ENCODE measurements at regions not wholly inside any gene's neighbourhood (a gene's known extent, or its start where the extent isn't known, plus 50 kb on each side); places are given as distances from the start of the nearest gene placed in this dataset.

- ATAC-seq (ENCODE audit: low FRiP score) (no peak), DNase-seq (ENCODE audit: low spot score) (no peak)
- TF ChIP-seq, protein P1, sequence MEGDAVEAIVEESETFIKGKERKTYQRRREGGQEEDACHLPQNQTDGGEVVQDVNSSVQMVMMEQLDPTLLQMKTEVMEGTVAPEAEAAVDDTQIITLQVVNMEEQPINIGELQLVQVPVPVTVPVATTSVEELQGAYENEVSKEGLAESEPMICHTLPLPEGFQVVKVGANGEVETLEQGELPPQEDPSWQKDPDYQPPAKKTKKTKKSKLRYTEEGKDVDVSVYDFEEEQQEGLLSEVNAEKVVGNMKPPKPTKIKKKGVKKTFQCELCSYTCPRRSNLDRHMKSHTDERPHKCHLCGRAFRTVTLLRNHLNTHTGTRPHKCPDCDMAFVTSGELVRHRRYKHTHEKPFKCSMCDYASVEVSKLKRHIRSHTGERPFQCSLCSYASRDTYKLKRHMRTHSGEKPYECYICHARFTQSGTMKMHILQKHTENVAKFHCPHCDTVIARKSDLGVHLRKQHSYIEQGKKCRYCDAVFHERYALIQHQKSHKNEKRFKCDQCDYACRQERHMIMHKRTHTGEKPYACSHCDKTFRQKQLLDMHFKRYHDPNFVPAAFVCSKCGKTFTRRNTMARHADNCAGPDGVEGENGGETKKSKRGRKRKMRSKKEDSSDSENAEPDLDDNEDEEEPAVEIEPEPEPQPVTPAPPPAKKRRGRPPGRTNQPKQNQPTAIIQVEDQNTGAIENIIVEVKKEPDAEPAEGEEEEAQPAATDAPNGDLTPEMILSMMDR (IDR thresholded peaks at IDR 0.05): no peak
Observed at GRCh38 chr5:101136454-101136853, 233.4 kb upstream of the ST8SIA4 start.

GRCh38 chr5:101123363-101123762 is 220.3 kb upstream of the ST8SIA4 start:
- TF ChIP-seq, protein P1 (IDR thresholded peaks at IDR 0.05): no peak
- DNase-seq (ENCODE audit: low spot score) (no peak), ATAC-seq (ENCODE audit: low FRiP score) (no peak)

- ATAC-seq (ENCODE audit: low FRiP score) (no peak), DNase-seq (ENCODE audit: low spot score) (no peak)
- TF ChIP-seq, protein P1 (IDR thresholded peaks at IDR 0.05): no peak
Observed at GRCh38 chr5:101112645-101113044, 209.6 kb upstream of the ST8SIA4 start.

GRCh38 chr5:101103874-101104273 is 200.8 kb upstream of the ST8SIA4 start:
- DNase-seq (ENCODE audit: low spot score) (no peak), ATAC-seq (ENCODE audit: low FRiP score) (no peak)
- TF ChIP-seq, protein P1 (IDR thresholded peaks at IDR 0.05): no peak

DNA sequence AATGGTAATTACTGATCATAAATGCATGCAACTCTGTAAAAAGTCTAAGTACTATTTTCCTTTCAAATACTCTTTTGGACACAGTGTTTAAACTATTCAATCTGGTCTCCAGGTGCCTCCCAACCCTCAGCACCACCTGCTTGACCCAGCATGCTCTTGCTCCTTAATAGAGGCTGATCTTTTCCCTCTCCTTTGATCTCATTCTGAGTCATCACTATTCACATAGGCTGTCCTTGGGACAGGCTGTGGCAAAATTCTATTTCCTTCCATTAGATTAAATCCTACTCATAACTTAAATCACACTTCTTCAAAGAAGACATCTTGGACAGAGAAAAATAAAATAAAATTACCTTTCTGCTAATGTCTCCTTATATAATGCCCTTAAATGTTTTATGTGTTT is 199.4 kb upstream of the ST8SIA4 start:
- ATAC-seq (ENCODE audit: low FRiP score): no peak
- no peak for DNase-seq (ENCODE audit: low spot score)
- TF ChIP-seq, protein P1 (IDR thresholded peaks at IDR 0.05): no peak

DNA sequence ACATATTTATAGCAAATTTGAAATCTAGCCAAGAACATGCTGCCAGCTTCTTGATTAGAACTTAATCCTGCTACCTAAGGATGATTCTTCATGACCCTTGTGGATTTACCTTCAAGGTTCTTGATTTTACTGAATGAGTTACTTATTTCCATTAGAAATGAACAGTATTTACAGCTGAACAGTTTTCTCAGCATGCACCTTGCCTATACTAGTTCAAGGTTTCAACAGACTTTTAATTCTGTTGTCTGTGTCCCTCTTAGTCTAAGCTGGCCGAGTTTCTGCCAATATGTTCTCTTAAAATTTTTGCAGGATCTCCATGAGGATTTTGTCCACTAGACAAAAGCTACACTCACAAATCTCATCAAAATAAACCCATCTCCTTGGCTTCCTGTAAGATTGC is 188.8 kb upstream of the ST8SIA4 start:
- TF ChIP-seq, protein P1 (IDR thresholded peaks at IDR 0.05): no peak
- ATAC-seq (ENCODE audit: low FRiP score): no peak
- no peak for DNase-seq (ENCODE audit: low spot score)

GRCh38 chr5:101084353-101084752 is 181.3 kb upstream of the ST8SIA4 start:
- no peak for DNase-seq (ENCODE audit: low spot score)
- no peak for ATAC-seq (ENCODE audit: low FRiP score)
- TF ChIP-seq, protein P1 (IDR thresholded peaks at IDR 0.05): no peak
